22Rv1 (cell line): ENCODE measurements at regions not wholly inside any gene's neighbourhood (a gene's known extent, or its start where the extent isn't known, plus 50 kb on each side); places are given as distances from the start of the nearest gene placed in this dataset.

Experiments
- CTCF ChIP-seq: fragments of 450-650 bp; IDR thresholded peaks from 2 replicates; pipeline ENCODE4 v1.5.1; 2017; ENCODE audit warnings: mild to moderate bottlenecking
- ZFX ChIP-seq: fragments of 450-650 bp; IDR thresholded peaks from 2 replicates; pipeline ENCODE4 v1.6.1; 2017; ENCODE audit warnings: antibody characterized with exemption, borderline replicate concordance

- TF ChIP-seq CTCF (no peak), ZFX (no peak)
Measured at GRCh38 chr12:75779891-75780496, 251.6 kb downstream of the PHLDA1 start.
